ENCODE measurements at regions not wholly inside any gene's neighbourhood (a gene's known extent, or its start where the extent isn't known, plus 50 kb on each side); places are given as distances from the start of the nearest gene placed in this dataset.
A peak's percentile ranks its signal among the peaks of the same experiment; 100 is the strongest.

GRCh38 chr2:7837237-7837760, 844.6 kb upstream of the ID2 start:
- Mint-ChIP-seq H3K27me3 (ENCODE audit: low read depth in 3 of 3) (peaks cover 2 to 4% (median 2%) of the 10 kb centered on the region in 3 donors), H3K36me3 (no peaks in the 10 kb centered on the region), H3K4me1 (peaks cover 29% of the 10 kb centered on the region), H3K27ac (no peak overlapping the region), H3K4me3 (no peak overlapping the region), H3K9me3 (peaks cover 0 to 3% (median 0%) of the 10 kb centered on the region in 7 donors)
- Histone ChIP-seq H2AFZ (ENCODE audit: insufficient read depth, low read depth, low read length, poor library complexity, severe bottlenecking) (no peak overlapping the region), H3K27ac (ENCODE audit: low read depth in 1 of 2, low read length in 2 of 2) (no peak overlapping the region), H3K4me1 (ENCODE audit: control insufficient read depth in 1 of 2, insufficient read depth in 2 of 2, low read length in 2 of 2) (peaks cover 20 to 30% of the 10 kb centered on the region in 2 donors), H3K4me3 (replicated peaks in 1 of 3; ENCODE audit: low read depth in 2 of 3, low read length in 3 of 3) (no peak overlapping the region), H3K9ac (ENCODE audit: insufficient read depth, low read length, poor library complexity, severe bottlenecking) (no peak overlapping the region), H3K36me3 (replicated peaks in 1 of 2; ENCODE audit: control insufficient read depth in 1 of 2, insufficient read depth in 2 of 2, low read length in 2 of 2) (no peaks in the 10 kb centered on the region), H3K79me2 (ENCODE audit: insufficient read depth, low read length) (no peaks in the 10 kb centered on the region), H3K4me2 (replicated peaks; ENCODE audit: extremely low read depth, low read length, poor library complexity, severe bottlenecking) (no peak overlapping the region), H3K9me3 (replicated peaks in 1 of 2; ENCODE audit: control insufficient read depth in 1 of 2, insufficient read depth in 1 of 2, low read length in 2 of 2) (no peaks in the 10 kb centered on the region), H4K20me1 (ENCODE audit: insufficient read depth, low read length) (no peaks in the 10 kb centered on the region), H3K27me3 (ENCODE audit: control insufficient read depth in 2 of 2, insufficient read depth in 2 of 2, low read length in 2 of 2) (no peaks in the 10 kb centered on the region)
- WGBS (ENCODE audit: insufficient coverage) = 0% methylated on average over 2 of the region's 2 CpGs
- peak; percentile 38 for TF ChIP-seq CTCF (IDR thresholded peaks at IDR 0.05)
- intact Hi-C loops (cut with micrococcal nuclease) = no loop called here
- DNase-seq = peak; percentile 31 to 50 (median 39)

GRCh38 chr2:7838669-7839068, 843.2 kb upstream of the ID2 start:
- H3K9ac ChIP-seq (ENCODE audit: insufficient read depth, low read length, poor library complexity, severe bottlenecking) = no peak overlapping the region
- no CpG with 5 or more reads among the region's 4 CpGs for WGBS (ENCODE audit: insufficient coverage)

More at GRCh38 chr2:7838669-7839068, 843.2 kb upstream of the ID2 start:
- Mint-ChIP-seq H3K4me1 (peaks cover 29% of the 10 kb centered on the region), H3K27ac (no peak overlapping the region), H3K36me3 (no peaks in the 10 kb centered on the region), H3K4me3 (no peak overlapping the region), H3K27me3 (ENCODE audit: low read depth in 3 of 3) (peaks cover 2 to 4% (median 2%) of the 10 kb centered on the region in 3 donors), H3K9me3 (peaks cover 0 to 3% (median 0%) of the 10 kb centered on the region in 7 donors)
- no peak overlapping the region for H3K27ac ChIP-seq (ENCODE audit: low read depth in 1 of 2, low read length in 2 of 2)
- intact Hi-C loops (cut with micrococcal nuclease) = no loop called here
- H2AFZ ChIP-seq (ENCODE audit: insufficient read depth, low read depth, low read length, poor library complexity, severe bottlenecking) = no peak overlapping the region
- no peak for DNase-seq
- no peaks in the 10 kb centered on the region for H3K36me3 ChIP-seq (replicated peaks in 1 of 2; ENCODE audit: control insufficient read depth in 1 of 2, insufficient read depth in 2 of 2, low read length in 2 of 2)
- H3K4me2 ChIP-seq (replicated peaks; ENCODE audit: extremely low read depth, low read length, poor library complexity, severe bottlenecking) = no peak overlapping the region
- no peak overlapping the region for H3K4me3 ChIP-seq (replicated peaks in 1 of 3; ENCODE audit: low read depth in 2 of 3, low read length in 3 of 3)
- no peak for TF ChIP-seq CTCF (IDR thresholded peaks at IDR 0.05)
- no peaks in the 10 kb centered on the region for H4K20me1 ChIP-seq (ENCODE audit: insufficient read depth, low read length)
- no peaks in the 10 kb centered on the region for H3K27me3 ChIP-seq (ENCODE audit: control insufficient read depth in 2 of 2, insufficient read depth in 2 of 2, low read length in 2 of 2)
- no peaks in the 10 kb centered on the region for H3K79me2 ChIP-seq (ENCODE audit: insufficient read depth, low read length)
- no peaks in the 10 kb centered on the region for H3K9me3 ChIP-seq (replicated peaks in 1 of 2; ENCODE audit: control insufficient read depth in 1 of 2, insufficient read depth in 1 of 2, low read length in 2 of 2)
- peaks cover 20 to 30% of the 10 kb centered on the region in 2 donors for H3K4me1 ChIP-seq (ENCODE audit: control insufficient read depth in 1 of 2, insufficient read depth in 2 of 2, low read length in 2 of 2)

Data from CD14-positive monocyte (primary cell).